ENCODE measurements at regions not wholly inside any gene's neighbourhood (a gene's known extent, or its start where the extent isn't known, plus 50 kb on each side); places are given as distances from the start of the nearest gene placed in this dataset.

DNA sequence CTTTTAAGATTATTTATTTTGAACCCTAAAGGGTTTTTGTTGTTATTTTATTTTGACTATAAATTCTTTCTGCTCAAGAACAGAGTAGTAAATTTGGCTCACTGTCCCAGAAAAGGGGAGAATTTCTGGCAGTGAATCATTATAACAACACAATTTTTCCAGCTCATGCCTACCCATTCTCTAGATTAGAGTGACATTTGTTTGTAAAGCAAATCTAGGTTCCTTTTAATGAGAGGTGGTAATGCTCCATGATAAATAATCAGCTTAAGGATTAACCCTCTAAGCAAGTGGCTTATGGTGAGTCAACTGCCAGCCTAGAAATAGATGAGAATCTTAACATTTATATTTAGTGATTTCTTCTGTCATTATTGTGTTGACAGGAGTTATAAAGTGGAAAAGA is 409.2 kb downstream of the NFIB start:
- no peak for DNase-seq (ENCODE audit: low spot score)
- TF ChIP-seq SP1 (IDR thresholded peaks at IDR 0.05) (no peak), RAD21 (IDR thresholded peaks at IDR 0.05) (no peak), CTCF (IDR thresholded peaks at IDR 0.05; ENCODE audit: low read depth, low read length, missing input control) (no peak), FOXA2 (IDR thresholded peaks at IDR 0.05) (no peak), ATF3 (IDR thresholded peaks at IDR 0.05) (no peak), RXRA (IDR thresholded peaks at IDR 0.05) (no peak)

DNA sequence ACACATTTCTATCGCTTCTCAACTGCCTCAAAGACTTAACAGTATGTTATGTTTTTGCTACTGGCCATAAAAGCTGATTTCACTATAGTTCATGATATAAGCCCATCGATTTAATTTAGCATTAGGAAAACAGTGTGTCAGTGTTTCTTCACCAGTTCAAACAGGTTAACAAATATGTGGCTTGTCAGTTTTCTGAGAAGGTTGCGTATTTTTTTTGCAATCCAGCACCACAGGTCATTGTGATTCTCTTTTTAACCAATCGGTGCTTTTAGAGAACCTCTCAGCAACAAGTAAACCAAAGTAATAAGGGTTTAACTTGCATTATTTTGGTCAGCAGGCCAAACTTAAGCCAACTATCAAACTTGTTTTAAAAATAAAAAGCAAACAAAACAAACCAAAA is 409.6 kb downstream of the NFIB start:
- TF ChIP-seq, protein P1, sequence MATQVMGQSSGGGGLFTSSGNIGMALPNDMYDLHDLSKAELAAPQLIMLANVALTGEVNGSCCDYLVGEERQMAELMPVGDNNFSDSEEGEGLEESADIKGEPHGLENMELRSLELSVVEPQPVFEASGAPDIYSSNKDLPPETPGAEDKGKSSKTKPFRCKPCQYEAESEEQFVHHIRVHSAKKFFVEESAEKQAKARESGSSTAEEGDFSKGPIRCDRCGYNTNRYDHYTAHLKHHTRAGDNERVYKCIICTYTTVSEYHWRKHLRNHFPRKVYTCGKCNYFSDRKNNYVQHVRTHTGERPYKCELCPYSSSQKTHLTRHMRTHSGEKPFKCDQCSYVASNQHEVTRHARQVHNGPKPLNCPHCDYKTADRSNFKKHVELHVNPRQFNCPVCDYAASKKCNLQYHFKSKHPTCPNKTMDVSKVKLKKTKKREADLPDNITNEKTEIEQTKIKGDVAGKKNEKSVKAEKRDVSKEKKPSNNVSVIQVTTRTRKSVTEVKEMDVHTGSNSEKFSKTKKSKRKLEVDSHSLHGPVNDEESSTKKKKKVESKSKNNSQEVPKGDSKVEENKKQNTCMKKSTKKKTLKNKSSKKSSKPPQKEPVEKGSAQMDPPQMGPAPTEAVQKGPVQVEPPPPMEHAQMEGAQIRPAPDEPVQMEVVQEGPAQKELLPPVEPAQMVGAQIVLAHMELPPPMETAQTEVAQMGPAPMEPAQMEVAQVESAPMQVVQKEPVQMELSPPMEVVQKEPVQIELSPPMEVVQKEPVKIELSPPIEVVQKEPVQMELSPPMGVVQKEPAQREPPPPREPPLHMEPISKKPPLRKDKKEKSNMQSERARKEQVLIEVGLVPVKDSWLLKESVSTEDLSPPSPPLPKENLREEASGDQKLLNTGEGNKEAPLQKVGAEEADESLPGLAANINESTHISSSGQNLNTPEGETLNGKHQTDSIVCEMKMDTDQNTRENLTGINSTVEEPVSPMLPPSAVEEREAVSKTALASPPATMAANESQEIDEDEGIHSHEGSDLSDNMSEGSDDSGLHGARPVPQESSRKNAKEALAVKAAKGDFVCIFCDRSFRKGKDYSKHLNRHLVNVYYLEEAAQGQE (IDR thresholded peaks at IDR 0.05), result no peak
- TF ChIP-seq MAX (IDR thresholded peaks at IDR 0.05) (no peak), EGR1 (IDR thresholded peaks at IDR 0.05; ENCODE audit: low read depth in 2 of 2) (no peak), RXRA (IDR thresholded peaks at IDR 0.05) (no peak), CTCF (IDR thresholded peaks at IDR 0.05; ENCODE audit: low read depth, low read length, missing input control) (no peak), GABPA (IDR thresholded peaks at IDR 0.05 in 1 of 2, conservative IDR thresholded peaks at IDR 0.05 in 1 of 2) (no peak)
- TF ChIP-seq, protein P2, sequence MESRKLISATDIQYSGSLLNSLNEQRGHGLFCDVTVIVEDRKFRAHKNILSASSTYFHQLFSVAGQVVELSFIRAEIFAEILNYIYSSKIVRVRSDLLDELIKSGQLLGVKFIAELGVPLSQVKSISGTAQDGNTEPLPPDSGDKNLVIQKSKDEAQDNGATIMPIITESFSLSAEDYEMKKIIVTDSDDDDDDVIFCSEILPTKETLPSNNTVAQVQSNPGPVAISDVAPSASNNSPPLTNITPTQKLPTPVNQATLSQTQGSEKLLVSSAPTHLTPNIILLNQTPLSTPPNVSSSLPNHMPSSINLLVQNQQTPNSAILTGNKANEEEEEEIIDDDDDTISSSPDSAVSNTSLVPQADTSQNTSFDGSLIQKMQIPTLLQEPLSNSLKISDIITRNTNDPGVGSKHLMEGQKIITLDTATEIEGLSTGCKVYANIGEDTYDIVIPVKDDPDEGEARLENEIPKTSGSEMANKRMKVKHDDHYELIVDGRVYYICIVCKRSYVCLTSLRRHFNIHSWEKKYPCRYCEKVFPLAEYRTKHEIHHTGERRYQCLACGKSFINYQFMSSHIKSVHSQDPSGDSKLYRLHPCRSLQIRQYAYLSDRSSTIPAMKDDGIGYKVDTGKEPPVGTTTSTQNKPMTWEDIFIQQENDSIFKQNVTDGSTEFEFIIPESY (IDR thresholded peaks at IDR 0.05), result no peak
- Histone ChIP-seq H3K36me3 (ENCODE audit: control insufficient read depth in 4 of 4, insufficient read depth in 3 of 4, low read depth in 1 of 4, low read length in 3 of 4) (no peaks in the 10 kb centered on the region), H3K4me3 (ENCODE audit: low read depth in 1 of 3, low read length in 3 of 3) (no peak overlapping the region), H3K9ac (ENCODE audit: low read depth in 1 of 2, low read length in 2 of 2) (no peak overlapping the region), H3K27ac (ENCODE audit: low read depth in 1 of 2, low read length in 2 of 2) (no peak overlapping the region), H3K9me3 (ENCODE audit: control insufficient read depth in 4 of 4, low read length in 3 of 4) (no peaks in the 10 kb centered on the region), H3K4me1 (ENCODE audit: control insufficient read depth in 4 of 4, insufficient read depth in 4 of 4, low read length in 3 of 4) (no peaks in the 10 kb centered on the region), H3K27me3 (ENCODE audit: control insufficient read depth in 4 of 4, insufficient read depth in 4 of 4, low read length in 3 of 4) (no peaks in the 10 kb centered on the region)
- no peak for DNase-seq (ENCODE audit: low spot score)
- WGBS, result 62% methylated on average over 4 of the region's 4 CpGs

More for the DNA sequence above, 409.2 kb downstream of the NFIB start:
- H3K36me3 ChIP-seq (ENCODE audit: control insufficient read depth in 4 of 4, insufficient read depth in 3 of 4, low read depth in 1 of 4, low read length in 3 of 4), result no peaks in the 10 kb centered on the region
- no peaks in the 10 kb centered on the region for H3K27me3 ChIP-seq (ENCODE audit: control insufficient read depth in 4 of 4, insufficient read depth in 4 of 4, low read length in 3 of 4)
- no peaks in the 10 kb centered on the region for H3K9me3 ChIP-seq (ENCODE audit: control insufficient read depth in 4 of 4, low read length in 3 of 4)
- no peak overlapping the region for H3K9ac ChIP-seq (ENCODE audit: low read depth in 1 of 2, low read length in 2 of 2)
- H3K4me3 ChIP-seq (ENCODE audit: low read depth in 1 of 3, low read length in 3 of 3), result no peak overlapping the region
- H3K27ac ChIP-seq (ENCODE audit: low read depth in 1 of 2, low read length in 2 of 2), result no peak overlapping the region
- H3K4me1 ChIP-seq (ENCODE audit: control insufficient read depth in 4 of 4, insufficient read depth in 4 of 4, low read length in 3 of 4), result no peaks in the 10 kb centered on the region
